ENCODE measurements at regions not wholly inside any gene's neighbourhood (a gene's known extent, or its start where the extent isn't known, plus 50 kb on each side); places are given as distances from the start of the nearest gene placed in this dataset.

DNA sequence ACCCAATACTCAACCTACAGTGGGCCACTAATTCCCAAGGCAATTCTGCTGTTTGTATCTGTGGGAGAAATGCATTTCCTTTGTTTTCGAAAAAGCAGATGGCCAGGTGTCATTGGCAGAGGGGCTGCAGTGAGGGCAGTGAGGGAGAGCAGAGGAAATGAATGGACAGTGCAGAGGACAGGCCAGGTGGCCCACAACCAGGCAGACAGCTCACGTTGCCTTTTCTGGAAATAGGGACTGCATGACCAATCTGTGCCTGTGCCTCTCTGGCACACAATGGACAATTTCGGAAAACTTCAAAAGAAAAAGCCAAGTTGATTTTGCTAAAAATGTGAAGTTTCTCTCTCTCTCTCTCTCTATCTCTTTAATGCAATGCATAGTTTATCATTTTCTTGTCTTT lies 52.6 kb upstream of the ETS2 start:
- TF ChIP-seq, protein P1, sequence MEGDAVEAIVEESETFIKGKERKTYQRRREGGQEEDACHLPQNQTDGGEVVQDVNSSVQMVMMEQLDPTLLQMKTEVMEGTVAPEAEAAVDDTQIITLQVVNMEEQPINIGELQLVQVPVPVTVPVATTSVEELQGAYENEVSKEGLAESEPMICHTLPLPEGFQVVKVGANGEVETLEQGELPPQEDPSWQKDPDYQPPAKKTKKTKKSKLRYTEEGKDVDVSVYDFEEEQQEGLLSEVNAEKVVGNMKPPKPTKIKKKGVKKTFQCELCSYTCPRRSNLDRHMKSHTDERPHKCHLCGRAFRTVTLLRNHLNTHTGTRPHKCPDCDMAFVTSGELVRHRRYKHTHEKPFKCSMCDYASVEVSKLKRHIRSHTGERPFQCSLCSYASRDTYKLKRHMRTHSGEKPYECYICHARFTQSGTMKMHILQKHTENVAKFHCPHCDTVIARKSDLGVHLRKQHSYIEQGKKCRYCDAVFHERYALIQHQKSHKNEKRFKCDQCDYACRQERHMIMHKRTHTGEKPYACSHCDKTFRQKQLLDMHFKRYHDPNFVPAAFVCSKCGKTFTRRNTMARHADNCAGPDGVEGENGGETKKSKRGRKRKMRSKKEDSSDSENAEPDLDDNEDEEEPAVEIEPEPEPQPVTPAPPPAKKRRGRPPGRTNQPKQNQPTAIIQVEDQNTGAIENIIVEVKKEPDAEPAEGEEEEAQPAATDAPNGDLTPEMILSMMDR (IDR thresholded peaks at IDR 0.05; ENCODE audit: low read length): no peak
- TF ChIP-seq EZH2 (optimal IDR thresholded peaks at IDR 0.05; ENCODE audit: low read depth, low read length): no peak

Data from MM.1S (cell line).